GM23338 (cell line): ENCODE measurements at regions not wholly inside any gene's neighbourhood (a gene's known extent, or its start where the extent isn't known, plus 50 kb on each side); places are given as distances from the start of the nearest gene placed in this dataset.

Experiments
- ATAC-seq: fragments of 200-7000 bp; cut with Tn5 transposase; 3 replicates; pipeline ENCODE4 v1.9.1; 2020
- DNase-seq: peaks from one replicate; pipeline ENCODE4 v3.0.0-alpha.2; 2015; ENCODE audit warnings: low spot score
- H2AFZ ChIP-seq: fragments of 200-600 bp; sonication (generic); 2 replicates; pipeline ENCODE4 v1.8.0; 2016; ENCODE audit warnings: antibody characterized with exemption, mild to moderate bottlenecking, moderate library complexity
- H3F3A ChIP-seq: fragments of 200-600 bp; sonication (generic); replicated peaks from 2 replicates; pipeline ENCODE4 v1.8.0; 2017; ENCODE audit warnings: antibody characterized with exemption, mixed run types, low read depth
- H3K27ac ChIP-seq: fragments of 200-600 bp; sonication (generic); 2 replicates; pipeline ENCODE4 v1.6.1; 2016; ENCODE audit warnings: low read depth
- H3K27me3 ChIP-seq: fragments of 200-600 bp; sonication (generic); 2 replicates; pipeline ENCODE4 v1.8.0; 2016; ENCODE audit warnings: mild to moderate bottlenecking, mixed run types, moderate library complexity; ENCODE audit not compliant: insufficient read depth
- H3K36me3 ChIP-seq: fragments of 200-600 bp; sonication (generic); 2 replicates; pipeline ENCODE4 v1.8.0; 2016; ENCODE audit warnings: mild to moderate bottlenecking; ENCODE audit not compliant: insufficient read depth
- H3K4me1 ChIP-seq: fragments of 200-600 bp; sonication (generic); 2 replicates; pipeline ENCODE4 v1.8.0; 2016; ENCODE audit warnings: mild to moderate bottlenecking, moderate library complexity; ENCODE audit not compliant: insufficient read depth
- H3K4me2 ChIP-seq: fragments of 200-600 bp; sonication (generic); 2 replicates; pipeline ENCODE4 v1.7.1; 2017; ENCODE audit warnings: mixed run types
- H3K4me3 ChIP-seq: fragments of 200-600 bp; sonication (generic); 2 replicates; pipeline ENCODE4 v1.6.1; 2016; ENCODE audit warnings: mixed run types
- H3K79me2 ChIP-seq: fragments of 200-600 bp; sonication (generic); replicated peaks from 2 replicates; pipeline ENCODE4 v1.8.0; 2017; ENCODE audit warnings: mild to moderate bottlenecking; ENCODE audit not compliant: insufficient read depth
- H3K9me2 ChIP-seq: fragments of 200-600 bp; sonication (generic); 2 replicates; pipeline ENCODE4 v1.8.0; 2017; ENCODE audit not compliant: insufficient read depth
- H4K20me1 ChIP-seq: fragments of 200-600 bp; sonication (generic); replicated peaks from 2 replicates; pipeline ENCODE4 v1.8.0; 2017; ENCODE audit warnings: mild to moderate bottlenecking; ENCODE audit not compliant: insufficient read depth
- H3K27ac Mint-ChIP-seq: 2 replicates; pipeline ENCODE4 v1.8.0; 2020; ENCODE audit warnings: inconsistent platforms, mild to moderate bottlenecking, moderate library complexity, mixed read lengths
- H3K27me3 Mint-ChIP-seq: 3 replicates; pipeline ENCODE4 v1.8.0; 2022; ENCODE audit warnings: low read depth, mild to moderate bottlenecking, moderate library complexity, mixed read lengths, inconsistent platforms; ENCODE audit not compliant: insufficient read depth, poor library complexity
- H3K36me3 Mint-ChIP-seq: 3 replicates; pipeline ENCODE4 v1.8.0; 2021; ENCODE audit warnings: low read depth, mild to moderate bottlenecking, inconsistent platforms, moderate library complexity, mixed read lengths
- H3K4me1 Mint-ChIP-seq: 3 replicates; pipeline ENCODE4 v1.8.0; 2020; ENCODE audit warnings: mild to moderate bottlenecking, inconsistent platforms, mixed read lengths
- H3K4me3 Mint-ChIP-seq: 3 replicates; pipeline ENCODE4 v1.8.0; 2021; ENCODE audit warnings: moderate library complexity, mild to moderate bottlenecking, inconsistent platforms, mixed read lengths
- H3K9me3 Mint-ChIP-seq: 3 replicates; pipeline ENCODE4 v1.8.0; 2020; ENCODE audit warnings: moderate library complexity, mild to moderate bottlenecking, inconsistent platforms, mixed read lengths
- CREB1 ChIP-seq: fragments of 250-450 bp; sonication (Bioruptor Pico); IDR thresholded peaks from 2 replicates; pipeline ENCODE4 v1.5.0; 2020; ENCODE audit warnings: low read depth, mild to moderate bottlenecking, moderate library complexity
- CTCF ChIP-seq, 2 experiments: fragments of 200-600 bp in 1 of 2; sonication (generic) in 1 of 2; conservative IDR thresholded peaks; 2 replicates each; pipeline versions ENCODE4 v1.5.1 to v1.6.1; 2016 to 2017; ENCODE audit warnings: antibody characterized with exemption in 2 of 2, low read depth in 2 of 2, mild to moderate bottlenecking in 2 of 2, moderate library complexity in 1 of 2
- EZH2 ChIP-seq: fragments of 200-600 bp; sonication (generic); IDR thresholded peaks from one replicate; pipeline ENCODE4 v1.8.0; 2017; ENCODE audit warnings: antibody characterized with exemption, mild to moderate bottlenecking, low read depth; ENCODE audit not compliant: unreplicated experiment
- EZH2phosphoT487 ChIP-seq: fragments of 200-600 bp; sonication (generic); IDR thresholded peaks from one replicate; pipeline ENCODE4 v1.8.1; 2018; ENCODE audit warnings: antibody characterized with exemption; ENCODE audit not compliant: unreplicated experiment
- JUNB ChIP-seq: IDR thresholded peaks from one replicate; pipeline ENCODE4 v1.6.1; 2016; ENCODE audit warnings: antibody characterized with exemption; ENCODE audit not compliant: unreplicated experiment
- NANOG ChIP-seq: IDR thresholded peaks from 2 replicates; pipeline ENCODE4 v1.6.1; 2016; ENCODE audit warnings: antibody characterized with exemption, borderline replicate concordance
- POLR2AphosphoS5 ChIP-seq: IDR thresholded peaks from 2 replicates; pipeline ENCODE4 v1.6.1; 2016; ENCODE audit warnings: antibody characterized with exemption, low read depth
- REST ChIP-seq: IDR thresholded peaks from one replicate; pipeline ENCODE4 v1.6.1; 2018; ENCODE audit warnings: antibody characterized with exemption; ENCODE audit not compliant: unreplicated experiment
- STAT1 ChIP-seq: IDR thresholded peaks from one replicate; pipeline ENCODE4 v1.6.1; 2016; ENCODE audit warnings: antibody characterized with exemption; ENCODE audit not compliant: unreplicated experiment
- ZNF114 ChIP-seq: fragments of 250-450 bp; sonication (Bioruptor Pico); IDR thresholded peaks from 2 replicates; pipeline ENCODE4 v1.5.0; 2020; ENCODE audit warnings: mild to moderate bottlenecking, moderate library complexity
- ZNF331 ChIP-seq: fragments of 250-450 bp; sonication (Bioruptor Pico); IDR thresholded peaks from 2 replicates; pipeline ENCODE4 v1.5.0; 2020; ENCODE audit warnings: low read depth, mild to moderate bottlenecking, moderate library complexity
- ZNF462 ChIP-seq: fragments of 250-450 bp; sonication (Bioruptor Pico); IDR thresholded peaks from 2 replicates; pipeline ENCODE4 v1.5.0; 2020; ENCODE audit warnings: mild to moderate bottlenecking, moderate library complexity
- TF ChIP-seq, protein P1 (sequence below): IDR thresholded peaks from 2 replicates; pipeline ENCODE4 v1.6.1; 2016; ENCODE audit warnings: antibody characterized with exemption

- no peak overlapping the region for H3K27ac ChIP-seq
- H3K4me2 ChIP-seq = no peak overlapping the region
- H3K27me3 Mint-ChIP-seq = peaks cover 3% of the 10 kb centered on the region
- no peak overlapping the region for H2AFZ ChIP-seq
- no peak for TF ChIP-seq CTCF (conservative IDR thresholded peaks at IDR 0.05; ENCODE audit: low read depth in 2 of 2)
- no peak for TF ChIP-seq EZH2phosphoT487
- TF ChIP-seq POLR2AphosphoS5 = no peak
- TF ChIP-seq NANOG = no peak
- TF ChIP-seq CREB1 = no peak
- no peak for TF ChIP-seq STAT1
- TF ChIP-seq, protein P1, sequence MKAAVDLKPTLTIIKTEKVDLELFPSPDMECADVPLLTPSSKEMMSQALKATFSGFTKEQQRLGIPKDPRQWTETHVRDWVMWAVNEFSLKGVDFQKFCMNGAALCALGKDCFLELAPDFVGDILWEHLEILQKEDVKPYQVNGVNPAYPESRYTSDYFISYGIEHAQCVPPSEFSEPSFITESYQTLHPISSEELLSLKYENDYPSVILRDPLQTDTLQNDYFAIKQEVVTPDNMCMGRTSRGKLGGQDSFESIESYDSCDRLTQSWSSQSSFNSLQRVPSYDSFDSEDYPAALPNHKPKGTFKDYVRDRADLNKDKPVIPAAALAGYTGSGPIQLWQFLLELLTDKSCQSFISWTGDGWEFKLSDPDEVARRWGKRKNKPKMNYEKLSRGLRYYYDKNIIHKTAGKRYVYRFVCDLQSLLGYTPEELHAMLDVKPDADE = no peak
- no peak for TF ChIP-seq ZNF462 (CRISPR knock-in tag)
- no peak for TF ChIP-seq REST
- no peak for TF ChIP-seq ZNF114 (CRISPR knock-in tag)
- TF ChIP-seq JUNB = no peak
- no peak for TF ChIP-seq EZH2
- TF ChIP-seq ZNF331 (CRISPR knock-in tag) = no peak
- no peaks in the 10 kb centered on the region for H3K79me2 ChIP-seq
- H4K20me1 ChIP-seq = no peaks in the 10 kb centered on the region
- H3F3A ChIP-seq = no peaks in the 10 kb centered on the region
- H3K4me1 Mint-ChIP-seq = no peaks in the 10 kb centered on the region
- peaks cover 9% of the 10 kb centered on the region; the same call in 1 of the 2 replicates for H3K9me2 ChIP-seq
- no peaks in the 10 kb centered on the region for H3K36me3 Mint-ChIP-seq
- no peaks in the 10 kb centered on the region for H3K4me1 ChIP-seq
- H3K9me3 Mint-ChIP-seq = no peaks in the 10 kb centered on the region
- DNase-seq = no peak
- H3K4me3 Mint-ChIP-seq = no peak overlapping the region
- no peak for ATAC-seq
- no peak overlapping the region for H3K4me3 ChIP-seq
- no peaks in the 10 kb centered on the region for H3K36me3 ChIP-seq
- no peaks in the 10 kb centered on the region for H3K27me3 ChIP-seq
- H3K27ac Mint-ChIP-seq = no peak overlapping the region
Observed at GRCh38 chr12:28974166-28974565, 174.9 kb upstream of the FAR2 start.
